22Rv1 (cell line): ENCODE measurements at regions not wholly inside any gene's neighbourhood (a gene's known extent, or its start where the extent isn't known, plus 50 kb on each side); places are given as distances from the start of the nearest gene placed in this dataset.

Source experiments
- H3K27ac ChIP-seq: fragments of 450-650 bp; 2 replicates; pipeline ENCODE4 v1.5.1; 2017
- ZFX ChIP-seq: fragments of 450-650 bp; IDR thresholded peaks from 2 replicates; pipeline ENCODE4 v1.6.1; 2017; ENCODE audit warnings: antibody characterized with exemption, borderline replicate concordance
- TF ChIP-seq, protein P1 (sequence below): fragments of 450-650 bp; IDR thresholded peaks from 2 replicates; pipeline ENCODE4 v1.5.1; 2017; ENCODE audit warnings: mild to moderate bottlenecking

DNA sequence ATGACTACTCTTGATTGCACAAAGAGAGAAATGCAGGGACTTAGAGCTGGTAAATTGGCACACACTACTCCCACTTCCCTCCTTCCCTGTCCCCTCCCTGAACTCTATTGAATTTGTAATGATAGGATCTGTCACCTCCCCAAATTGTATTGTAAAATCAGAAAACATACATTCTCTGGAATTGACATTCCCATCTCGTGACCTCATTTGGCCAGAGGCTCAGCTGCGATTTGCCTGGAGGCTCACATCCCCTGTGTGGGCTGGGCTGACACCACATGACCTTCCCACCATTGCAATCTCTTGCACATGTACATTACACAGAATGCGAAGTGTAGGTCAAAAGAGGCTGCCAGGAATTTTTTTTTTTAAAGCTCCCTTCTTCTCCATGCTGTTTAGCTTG is 172.1 kb downstream of the MID1IP1 start:
- TF ChIP-seq, protein P1, sequence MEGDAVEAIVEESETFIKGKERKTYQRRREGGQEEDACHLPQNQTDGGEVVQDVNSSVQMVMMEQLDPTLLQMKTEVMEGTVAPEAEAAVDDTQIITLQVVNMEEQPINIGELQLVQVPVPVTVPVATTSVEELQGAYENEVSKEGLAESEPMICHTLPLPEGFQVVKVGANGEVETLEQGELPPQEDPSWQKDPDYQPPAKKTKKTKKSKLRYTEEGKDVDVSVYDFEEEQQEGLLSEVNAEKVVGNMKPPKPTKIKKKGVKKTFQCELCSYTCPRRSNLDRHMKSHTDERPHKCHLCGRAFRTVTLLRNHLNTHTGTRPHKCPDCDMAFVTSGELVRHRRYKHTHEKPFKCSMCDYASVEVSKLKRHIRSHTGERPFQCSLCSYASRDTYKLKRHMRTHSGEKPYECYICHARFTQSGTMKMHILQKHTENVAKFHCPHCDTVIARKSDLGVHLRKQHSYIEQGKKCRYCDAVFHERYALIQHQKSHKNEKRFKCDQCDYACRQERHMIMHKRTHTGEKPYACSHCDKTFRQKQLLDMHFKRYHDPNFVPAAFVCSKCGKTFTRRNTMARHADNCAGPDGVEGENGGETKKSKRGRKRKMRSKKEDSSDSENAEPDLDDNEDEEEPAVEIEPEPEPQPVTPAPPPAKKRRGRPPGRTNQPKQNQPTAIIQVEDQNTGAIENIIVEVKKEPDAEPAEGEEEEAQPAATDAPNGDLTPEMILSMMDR, result no peak
- TF ChIP-seq ZFX, result no peak
- H3K27ac ChIP-seq, result no peak overlapping the region

DNA sequence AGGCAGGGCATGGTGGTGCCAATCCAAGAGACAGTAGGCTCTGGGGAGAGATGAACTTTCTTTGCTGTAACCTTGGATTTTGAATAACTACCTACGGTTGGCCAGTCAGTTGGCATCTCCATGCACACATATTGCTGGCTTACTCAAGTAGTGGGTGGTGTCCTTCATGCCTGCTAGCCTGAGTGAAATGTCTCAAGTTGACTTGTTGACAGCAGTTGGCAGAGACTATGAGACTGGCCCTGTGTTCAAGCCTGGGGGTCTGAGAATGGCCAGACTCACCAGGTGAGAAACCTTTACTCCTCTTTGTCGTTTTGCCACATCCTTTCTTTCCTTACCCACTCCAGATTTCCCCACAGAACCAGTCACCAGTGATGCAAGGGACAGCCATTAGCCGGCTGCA is 173.3 kb downstream of the MID1IP1 start:
- TF ChIP-seq, protein P1, result no peak
- no peak for TF ChIP-seq ZFX
- no peak overlapping the region for H3K27ac ChIP-seq

DNA sequence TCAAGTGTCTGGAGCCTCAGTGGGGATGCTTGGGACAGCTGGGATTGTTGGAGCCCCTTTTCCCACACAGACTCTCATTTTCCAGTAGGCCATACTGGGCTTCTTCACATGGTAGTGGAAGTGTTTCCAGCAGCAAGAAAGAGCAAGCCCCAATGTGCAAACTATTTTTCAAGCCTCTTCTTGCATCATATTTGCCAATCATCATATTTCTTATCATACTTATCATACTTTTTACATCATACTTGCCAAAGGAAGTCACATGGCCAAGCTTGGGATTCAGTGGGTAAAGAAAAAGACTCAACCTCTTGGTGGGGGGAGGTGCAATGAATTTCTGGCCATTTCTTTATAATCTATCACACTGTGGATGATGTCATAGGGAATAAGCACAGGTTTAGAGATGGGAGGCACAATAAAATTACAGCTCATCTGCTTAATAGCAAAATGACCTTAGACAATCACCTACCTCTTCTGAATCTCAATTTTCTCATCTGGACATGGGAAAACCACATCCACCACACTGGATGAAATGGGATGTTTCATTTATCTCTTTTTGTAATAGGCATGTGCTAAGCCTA is 174.2 kb downstream of the MID1IP1 start:
- TF ChIP-seq, protein P1, result no peak
- TF ChIP-seq ZFX, result no peak
- H3K27ac ChIP-seq, result no peak overlapping the region

DNA sequence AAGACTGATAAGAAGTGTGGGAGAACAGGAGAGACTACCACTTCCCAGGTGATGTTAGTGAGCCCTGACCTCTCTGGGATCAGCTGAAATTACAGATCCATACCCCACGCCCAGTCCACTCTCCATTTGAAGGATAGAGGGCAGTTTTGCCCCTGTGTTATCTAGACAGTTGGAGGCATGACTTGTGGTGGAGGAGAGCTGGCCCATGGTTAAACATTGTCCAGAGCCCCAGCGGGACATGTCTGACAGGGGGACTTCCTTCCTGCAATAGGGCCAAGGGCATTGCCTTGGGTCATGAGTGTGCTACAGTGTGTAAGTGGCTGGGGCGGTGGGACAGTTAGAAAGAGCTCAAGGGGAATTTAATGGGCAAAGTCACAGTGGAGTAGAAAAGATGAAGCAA is 181.1 kb downstream of the MID1IP1 start:
- TF ChIP-seq ZFX, result no peak
- H3K27ac ChIP-seq, result no peak overlapping the region

DNA sequence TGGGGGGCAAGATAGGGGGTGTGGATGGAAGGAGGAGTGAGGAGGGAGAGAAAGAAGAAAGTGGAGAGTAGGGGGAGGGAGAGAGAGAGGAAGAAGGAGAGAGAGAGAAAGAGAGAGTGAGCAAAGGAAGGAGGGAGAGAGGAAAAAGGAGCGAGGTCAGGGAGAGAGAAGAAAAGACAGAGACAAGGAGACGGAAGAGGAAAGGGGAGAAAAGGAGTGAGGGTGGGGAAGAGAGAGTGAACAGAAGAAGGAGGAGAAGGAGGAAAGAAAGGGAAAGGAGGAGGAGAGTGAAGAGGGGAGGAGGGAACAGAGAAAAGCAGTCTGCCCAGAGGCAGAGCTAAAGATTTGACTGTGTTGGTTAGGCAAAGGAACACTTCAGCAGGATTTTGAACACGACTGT is 181.6 kb downstream of the MID1IP1 start:
- TF ChIP-seq, protein P1, result no peak
- TF ChIP-seq ZFX, result no peak
- no peak overlapping the region for H3K27ac ChIP-seq

DNA sequence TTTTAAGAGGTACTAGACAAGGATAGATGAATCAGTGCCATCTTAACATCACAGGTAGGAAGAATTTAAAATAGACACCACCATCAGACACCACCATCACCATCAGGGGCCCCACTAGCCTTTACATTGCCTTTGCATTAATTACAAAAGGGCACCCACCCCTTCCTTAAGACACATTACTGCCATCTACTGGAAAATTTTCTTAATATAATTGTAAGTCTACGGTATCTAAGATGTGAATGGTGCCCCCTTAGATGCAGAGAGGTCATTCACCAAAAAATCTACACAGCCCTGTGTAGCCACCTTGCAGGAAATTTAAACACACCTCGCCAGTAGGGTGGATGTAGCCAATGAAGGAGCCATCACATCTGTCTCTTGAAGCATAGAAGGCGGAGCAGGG is 184.1 kb downstream of the MID1IP1 start:
- TF ChIP-seq, protein P1, result peak; percentile 16; the same call in 1 of the 2 replicates
- no peak for TF ChIP-seq ZFX
- no peak overlapping the region for H3K27ac ChIP-seq

DNA sequence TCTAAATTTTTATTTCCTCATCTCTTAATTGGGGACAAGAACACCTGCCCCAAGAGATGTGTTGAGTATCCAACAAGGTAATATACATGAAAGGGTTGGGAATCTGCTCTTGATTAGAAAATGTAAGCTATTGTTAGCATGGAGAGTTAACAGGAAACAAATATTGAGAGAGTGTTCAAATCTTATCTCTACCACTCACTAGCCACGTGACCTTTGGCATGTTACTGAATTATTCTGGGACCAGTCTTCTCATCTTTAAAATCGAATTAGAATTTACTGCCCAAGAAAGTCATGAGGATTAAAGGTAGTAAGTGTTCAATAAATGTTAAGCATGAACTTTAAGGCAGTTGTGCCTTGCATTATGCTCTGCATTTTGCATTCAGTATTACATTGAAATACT is 184.7 kb downstream of the MID1IP1 start:
- no peak overlapping the region for H3K27ac ChIP-seq
- TF ChIP-seq, protein P1, result no peak
- no peak for TF ChIP-seq ZFX

DNA sequence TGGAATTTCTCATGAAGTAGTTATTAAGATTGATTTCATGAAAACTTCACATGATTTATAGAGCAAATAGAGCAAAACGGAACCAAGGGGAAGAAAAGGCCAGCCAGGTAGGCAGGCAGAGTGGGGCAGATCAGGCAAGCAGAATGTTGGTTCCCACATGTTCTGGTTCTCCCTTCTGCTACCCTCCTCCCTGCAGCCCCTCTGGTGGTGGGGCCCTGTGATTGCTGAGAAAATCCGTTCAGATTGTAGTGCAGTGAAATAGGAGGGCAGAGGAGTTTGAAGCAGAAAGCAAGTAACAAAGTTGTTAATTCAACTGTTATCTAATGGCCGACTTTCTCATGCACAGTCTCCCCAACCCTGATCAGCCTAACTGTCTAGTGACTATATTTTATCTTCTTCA is 185.3 kb downstream of the MID1IP1 start:
- TF ChIP-seq, protein P1, result no peak
- TF ChIP-seq ZFX, result no peak
- H3K27ac ChIP-seq, result no peak overlapping the region
